HEK293T (cell line): ENCODE measurements at regions not wholly inside any gene's neighbourhood (a gene's known extent, or its start where the extent isn't known, plus 50 kb on each side); places are given as distances from the start of the nearest gene placed in this dataset.

Experiments used
- ARNT ChIP-seq: fragments of 450-650 bp; IDR thresholded peaks from 2 replicates; pipeline ENCODE4 v1.6.1; 2017; ENCODE audit warnings: mild to moderate bottlenecking
- BHLHE40 ChIP-seq: fragments of 450-650 bp; IDR thresholded peaks from 2 replicates; pipeline ENCODE4 v1.6.1; 2016; ENCODE audit warnings: mild to moderate bottlenecking, moderate library complexity, borderline replicate concordance
- ELF4 ChIP-seq: fragments of 450-650 bp; IDR thresholded peaks from 2 replicates; pipeline ENCODE4 v1.6.1; 2017; ENCODE audit warnings: antibody characterized with exemption
- L3MBTL2 ChIP-seq: fragments of 450-650 bp; conservative IDR thresholded peaks from 2 replicates; pipeline ENCODE4 v1.6.1; 2016; ENCODE audit warnings: mild to moderate bottlenecking
- TARDBP ChIP-seq: fragments of 450-650 bp; IDR thresholded peaks from 2 replicates; pipeline ENCODE4 v1.6.1; 2016
- ZNF384 ChIP-seq: fragments of 450-650 bp; IDR thresholded peaks from 2 replicates; pipeline ENCODE4 v1.6.1; 2016
- TF ChIP-seq, protein P1 (sequence below): fragments of 450-650 bp; IDR thresholded peaks from 2 replicates; pipeline ENCODE4 v1.6.1; 2016

DNA sequence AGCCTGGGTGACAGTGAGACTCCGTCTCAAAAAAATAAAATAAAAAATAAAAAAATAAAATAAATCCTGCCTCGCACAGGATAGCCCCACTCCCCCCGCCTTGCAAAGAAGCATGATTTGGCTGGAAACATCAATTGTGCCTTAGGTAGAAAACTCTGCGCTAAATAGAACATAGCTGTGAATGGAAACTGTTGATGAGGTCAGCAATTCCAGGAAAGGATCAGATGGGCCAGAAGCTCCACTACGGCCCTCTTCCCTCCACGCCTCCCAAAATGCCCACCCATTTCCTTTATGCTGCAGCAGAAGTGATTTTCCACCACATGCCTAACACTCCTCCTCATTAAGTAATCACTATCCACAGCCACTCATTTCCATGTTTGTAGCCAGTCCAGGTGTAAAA lies 473.4 kb downstream of the XYLT1 start:
- TF ChIP-seq ELF4 (no peak), L3MBTL2 (no peak), ARNT (no peak), ZNF384 (no peak), BHLHE40 (no peak), TARDBP (no peak)
- TF ChIP-seq, protein P1, sequence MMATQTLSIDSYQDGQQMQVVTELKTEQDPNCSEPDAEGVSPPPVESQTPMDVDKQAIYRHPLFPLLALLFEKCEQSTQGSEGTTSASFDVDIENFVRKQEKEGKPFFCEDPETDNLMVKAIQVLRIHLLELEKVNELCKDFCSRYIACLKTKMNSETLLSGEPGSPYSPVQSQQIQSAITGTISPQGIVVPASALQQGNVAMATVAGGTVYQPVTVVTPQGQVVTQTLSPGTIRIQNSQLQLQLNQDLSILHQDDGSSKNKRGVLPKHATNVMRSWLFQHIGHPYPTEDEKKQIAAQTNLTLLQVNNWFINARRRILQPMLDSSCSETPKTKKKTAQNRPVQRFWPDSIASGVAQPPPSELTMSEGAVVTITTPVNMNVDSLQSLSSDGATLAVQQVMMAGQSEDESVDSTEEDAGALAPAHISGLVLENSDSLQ: no peak
